ENCODE measurements at regions not wholly inside any gene's neighbourhood (a gene's known extent, or its start where the extent isn't known, plus 50 kb on each side); places are given as distances from the start of the nearest gene placed in this dataset.

- Histone ChIP-seq H3K36me3 (ENCODE audit: control insufficient read depth, insufficient read depth, low read length) (no peaks in the 10 kb centered on the region), H3K4me1 (replicated peaks in 1 of 2; ENCODE audit: control insufficient read depth in 2 of 2, insufficient read depth in 2 of 2, low read length in 2 of 2) (no peaks in the 10 kb centered on the region), H3K4me3 (no peak overlapping the region), H3K4me2 (ENCODE audit: insufficient read depth, low read length) (no peak overlapping the region), H3K27ac (ENCODE audit: extremely low read depth, low read depth, low read length) (no peak overlapping the region), H3K27me3 (ENCODE audit: control insufficient read depth in 2 of 2, insufficient read depth in 2 of 2, low read length in 2 of 2) (no peaks in the 10 kb centered on the region; a peak in 1 of 5 replicates), H3K79me2 (ENCODE audit: control insufficient read depth, insufficient read depth, low read length) (no peaks in the 10 kb centered on the region), H3K9me1 (ENCODE audit: control insufficient read depth, insufficient read depth, low read length) (no peaks in the 10 kb centered on the region), H3K9me3 (replicated peaks; ENCODE audit: control insufficient read depth, insufficient read depth, low read depth, low read length) (no peaks in the 10 kb centered on the region), H2AFZ (ENCODE audit: low read depth, low read length) (no peak overlapping the region), H3K9ac (ENCODE audit: insufficient read depth in 1 of 2, low read depth in 2 of 2, low read length in 2 of 2) (no peak overlapping the region), H4K20me1 (replicated peaks; ENCODE audit: control insufficient read depth, insufficient read depth, low read length) (no peaks in the 10 kb centered on the region)
- 0% methylated on average over 4 of the region's 4 CpGs for WGBS (ENCODE audit: insufficient coverage, low coverage, missing lambda C conversion rate)
- no TSS peak for BruUV-seq (replicated peaks)
- no peak for ATAC-seq
- DNase-seq (ENCODE audit: extremely low read depth in 1 of 4, low spot score in 3 of 4): no peak
- ChIA-PET CTCF (ENCODE audit: low intra/inter-chr PET ratio) (no interaction called here), POLR2A (no interaction called here)
- no peak for FAIRE-seq
- TF ChIP-seq FUS (optimal IDR thresholded peaks at IDR 0.05; ENCODE audit: low read depth, low read length) (no peak), SMARCC2 (IDR thresholded peaks at IDR 0.05; ENCODE audit: low read depth) (no peak), CEBPB (tag; IDR thresholded peaks at IDR 0.05) (no peak), RBM15 (IDR thresholded peaks at IDR 0.05; ENCODE audit: insufficient read depth, low read length) (no peak), SRSF9 (IDR thresholded peaks at IDR 0.05; ENCODE audit: borderline replicate concordance, low read depth, low read length) (no peak), ZNF398 (CRISPR knock-in tag; IDR thresholded peaks at IDR 0.05) (no peak)
- in situ Hi-C loops (cut with MboI) (no loop called here), intact Hi-C loops (cut with micrococcal nuclease) (no loop called here)
These were observed 237.3 kb upstream of the TUT7 start for GRCh38 chr9:86591472-86591871.

All from K562 (cell line).